ENCODE measurements at regions not wholly inside any gene's neighbourhood (a gene's known extent, or its start where the extent isn't known, plus 50 kb on each side); places are given as distances from the start of the nearest gene placed in this dataset.
A peak's percentile ranks its signal among the peaks of the same experiment; 100 is the strongest.

DNA sequence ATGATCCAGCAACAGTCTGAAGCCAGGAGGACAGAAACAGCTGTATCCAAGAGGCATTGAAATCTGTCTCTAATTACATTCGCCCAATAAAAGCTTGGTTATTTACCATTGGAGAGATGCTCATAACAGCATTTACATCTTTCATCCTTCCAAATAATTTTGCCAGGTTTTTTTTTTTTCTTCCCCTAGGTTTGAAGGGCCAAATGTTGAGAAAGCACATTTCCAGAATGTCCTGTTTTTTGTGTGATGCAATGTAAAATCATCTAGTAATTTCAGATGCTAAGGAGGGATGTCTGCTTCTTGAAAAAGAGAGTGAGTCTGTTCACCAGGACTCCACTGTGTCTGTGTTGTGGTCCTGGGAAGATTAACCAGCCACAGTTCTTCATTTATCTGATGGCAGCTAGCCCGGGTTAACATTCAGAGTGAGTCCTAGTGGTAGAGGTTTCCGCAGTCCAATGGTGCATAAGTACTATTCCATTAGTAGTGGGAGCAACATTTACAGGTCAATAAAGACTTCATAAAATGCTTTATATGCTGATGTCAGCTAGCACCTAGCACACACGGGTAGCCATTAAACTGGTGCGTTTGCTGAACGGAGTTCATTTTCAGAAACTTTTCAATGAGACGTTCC is 406.8 kb downstream of the STIM2 start:
- no peak for DNase-seq (ENCODE audit: low read depth in 2 of 2)

DNA sequence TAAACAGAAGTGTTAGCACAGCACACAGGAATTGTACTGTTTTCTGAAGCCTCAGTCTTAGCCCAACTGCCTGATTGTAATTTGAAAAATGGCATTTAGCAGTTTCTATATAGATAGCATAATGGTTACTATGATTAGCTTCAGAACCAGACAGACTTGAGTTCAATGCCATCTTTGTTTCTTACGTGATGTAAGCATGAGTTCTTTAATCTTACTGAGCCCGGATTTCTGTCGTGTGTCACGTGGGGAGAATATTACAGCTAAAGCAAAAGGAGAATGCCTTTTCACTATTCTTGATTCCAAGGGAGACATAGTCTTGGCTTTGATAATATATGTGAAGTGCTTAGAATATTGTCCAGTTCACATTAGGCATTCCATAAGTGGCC is 407.3 kb downstream of the STIM2 start:
- DNase-seq (ENCODE audit: low read depth in 2 of 2): no peak

DNA sequence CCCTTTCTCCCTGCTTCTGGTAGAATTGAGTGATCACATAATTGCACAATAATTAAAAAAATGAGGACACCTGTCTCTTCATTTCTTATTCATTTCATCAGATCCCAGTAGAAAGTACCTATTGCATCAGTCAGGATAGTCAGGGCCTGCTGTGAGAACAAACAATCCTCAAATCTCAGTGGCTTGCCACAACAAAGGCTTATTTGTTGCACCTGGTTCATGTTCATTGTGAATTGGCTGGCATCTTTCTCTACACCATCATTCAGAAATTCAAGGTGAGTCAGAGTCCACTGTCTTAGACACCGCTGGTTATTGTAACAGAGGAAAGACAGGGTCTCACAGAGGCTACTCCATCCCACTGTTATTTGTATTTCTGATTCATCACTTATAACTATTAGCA is 409.8 kb downstream of the STIM2 start:
- no peak for DNase-seq (ENCODE audit: low read depth in 2 of 2)

DNA sequence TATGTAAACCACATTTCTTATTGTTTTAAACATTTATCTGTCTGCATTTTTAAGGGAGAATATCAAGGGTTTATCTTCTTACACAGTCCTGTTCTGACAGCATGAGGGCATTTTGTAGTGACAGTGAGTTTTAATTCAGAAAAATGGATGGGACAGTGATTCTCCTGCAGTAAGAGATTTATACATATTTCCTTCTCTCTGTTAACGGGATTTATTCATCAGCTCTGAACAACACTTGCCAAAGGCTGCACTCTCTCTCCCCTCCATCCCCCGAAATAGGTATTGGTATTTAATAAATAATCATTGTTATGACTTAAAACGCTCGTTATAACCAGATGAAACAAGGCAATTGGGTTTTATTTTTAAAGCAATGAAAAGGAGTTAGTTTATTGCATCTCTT is 410.9 kb downstream of the STIM2 start:
- no peak for DNase-seq (ENCODE audit: low read depth in 2 of 2)

DNA sequence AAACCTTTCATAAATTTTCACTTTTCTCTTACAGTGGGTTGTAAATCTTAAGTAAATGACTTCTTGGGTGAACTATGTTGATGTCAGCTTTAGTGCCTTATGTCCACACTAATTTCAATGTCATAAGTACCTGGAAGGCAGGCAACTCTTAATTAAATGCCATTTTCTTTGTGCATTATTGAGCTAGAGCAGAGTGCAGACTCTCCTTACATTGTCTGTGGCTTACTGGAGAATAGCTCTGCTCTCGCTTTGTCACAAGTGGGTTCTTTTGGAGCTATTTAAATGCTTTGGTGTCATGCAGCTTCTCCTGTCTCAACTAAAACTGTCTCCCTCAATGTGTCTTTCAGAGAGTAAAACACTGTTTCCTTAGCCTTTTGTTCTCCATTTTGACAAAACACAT is 411.6 kb downstream of the STIM2 start:
- no peak for DNase-seq (ENCODE audit: low read depth in 2 of 2)

DNA sequence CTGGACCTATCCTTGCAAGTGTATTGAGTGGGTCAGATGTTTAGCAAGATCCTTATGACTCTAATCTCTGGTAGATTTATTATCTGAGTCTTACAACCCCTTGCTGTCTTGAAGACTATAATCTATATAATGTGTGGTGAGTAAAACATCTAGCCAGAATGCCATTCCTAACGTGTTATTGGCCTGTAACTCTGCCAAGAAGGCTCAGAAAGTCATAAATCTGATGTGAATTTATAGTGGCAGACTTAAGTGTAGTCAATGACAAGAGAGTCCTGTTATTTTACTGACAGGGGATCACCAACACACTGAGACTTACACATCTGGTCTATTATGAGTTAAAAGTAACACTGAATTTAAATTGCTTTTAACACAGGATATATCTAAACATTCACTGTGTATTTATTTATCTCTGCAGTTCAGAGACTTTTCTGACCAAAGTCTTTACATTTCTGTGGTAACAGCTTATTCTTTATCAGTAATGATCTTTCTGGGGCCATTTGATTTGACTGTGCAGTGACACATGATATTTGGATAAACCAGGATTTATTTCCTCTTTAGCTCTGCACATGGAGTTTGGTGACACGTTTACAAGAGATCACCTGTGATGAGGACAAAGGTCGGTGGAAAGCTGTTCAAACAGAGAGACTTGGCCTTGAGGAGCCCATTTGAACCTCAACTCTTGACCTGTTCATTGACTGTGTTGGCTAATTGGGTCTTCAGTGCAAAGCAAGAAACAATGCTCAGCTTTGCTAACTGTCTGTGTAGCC is 415.8 kb downstream of the STIM2 start:
- DNase-seq (ENCODE audit: low read depth in 2 of 2): peak; percentile 16 to 20

DNA sequence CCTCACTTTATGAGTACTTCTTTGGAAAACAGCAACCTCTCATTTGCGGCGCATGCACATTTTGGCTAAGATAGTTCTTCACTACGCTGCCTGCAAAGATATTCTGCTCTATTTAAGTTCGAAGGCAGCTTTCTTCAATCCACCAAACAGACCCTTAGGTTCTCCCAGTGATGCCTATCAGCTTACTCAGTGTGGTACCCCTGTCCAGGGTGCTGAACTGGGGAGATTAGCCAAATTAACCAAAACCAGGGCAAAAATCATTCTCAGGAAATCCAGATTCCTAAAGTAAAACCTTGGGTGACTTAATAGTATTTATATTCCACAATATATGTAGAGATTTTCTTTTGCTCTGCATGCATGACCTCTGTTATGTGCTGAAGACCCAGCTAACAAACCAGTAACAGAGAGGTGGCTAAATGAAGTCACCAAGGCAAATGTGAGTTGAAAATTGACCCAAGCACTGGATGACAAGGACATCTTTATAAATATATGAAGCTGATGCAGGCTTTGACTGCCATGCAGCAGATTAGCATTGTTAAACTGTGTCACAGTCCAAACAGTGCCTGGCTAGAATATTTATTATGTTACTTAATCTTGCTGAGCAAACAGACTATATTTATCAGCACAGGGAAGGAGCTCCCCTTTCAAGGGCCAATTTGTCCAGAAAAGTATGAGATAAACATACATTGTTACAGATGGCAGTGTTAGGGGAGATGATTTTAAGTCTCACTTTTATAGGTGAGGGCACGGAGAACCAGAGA is 418.2 kb downstream of the STIM2 start:
- DNase-seq (ENCODE audit: low read depth in 2 of 2): peak in 1 of 2 experiments; percentile 15

DNA sequence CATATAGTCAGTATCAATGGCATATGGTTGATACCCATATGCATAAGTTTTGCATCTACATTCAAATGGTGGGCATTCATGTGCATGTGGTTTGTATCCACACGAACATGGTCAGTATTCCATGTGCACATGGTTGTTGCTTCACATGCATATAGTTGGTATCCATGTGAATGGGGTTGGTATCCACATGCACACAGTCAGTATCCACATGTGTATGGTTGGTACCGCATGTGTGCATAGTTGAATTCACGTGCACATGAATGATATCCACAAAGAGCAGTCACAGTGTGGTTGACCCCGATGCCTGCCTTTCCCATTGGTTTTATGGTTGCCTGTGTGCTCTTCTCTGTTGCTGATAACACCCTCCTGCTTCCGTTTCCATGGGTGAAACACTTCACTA is 427.9 kb downstream of the STIM2 start:
- no peak for DNase-seq (ENCODE audit: low read depth in 2 of 2)

DNA sequence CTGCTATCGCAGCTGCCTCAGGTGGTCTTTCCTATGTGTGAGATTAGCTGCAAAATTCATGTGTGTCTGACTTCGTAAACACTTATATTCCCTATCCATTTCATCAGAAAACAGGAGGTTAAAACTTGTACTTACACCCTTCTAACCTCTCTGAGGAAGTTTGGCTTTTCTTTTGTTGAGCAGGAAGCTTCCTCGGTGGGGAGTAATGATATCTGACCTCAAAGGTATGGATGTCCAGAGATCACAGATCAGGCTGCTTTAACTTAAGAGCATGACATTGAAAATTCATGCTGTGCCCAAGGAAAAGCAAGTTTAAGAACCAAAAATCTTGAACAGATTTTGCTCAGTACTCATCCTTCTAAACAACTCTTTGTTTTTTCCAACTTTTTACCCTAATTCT is 429.1 kb downstream of the STIM2 start:
- DNase-seq (ENCODE audit: low read depth in 2 of 2): no peak

DNA sequence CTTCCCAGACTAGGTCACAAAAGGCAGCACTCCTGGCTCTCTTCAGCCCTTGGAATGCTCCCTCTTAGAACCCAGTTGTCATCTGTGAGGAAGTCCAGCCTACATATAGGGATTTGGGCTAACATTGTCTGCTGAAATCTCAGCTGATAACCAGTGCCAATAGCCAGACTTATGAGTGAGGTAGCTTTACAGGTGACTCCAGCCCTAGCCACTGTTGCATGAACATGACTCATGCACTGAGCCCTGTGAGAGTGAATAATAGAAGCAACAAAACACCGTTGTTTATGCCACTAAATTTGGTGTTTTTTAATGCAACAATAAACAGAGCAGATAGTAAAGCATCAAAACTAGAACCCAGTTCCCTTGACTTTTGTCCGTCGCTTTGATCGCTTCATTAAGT is 433.2 kb downstream of the STIM2 start:
- DNase-seq (ENCODE audit: low read depth in 2 of 2): no peak

DNA sequence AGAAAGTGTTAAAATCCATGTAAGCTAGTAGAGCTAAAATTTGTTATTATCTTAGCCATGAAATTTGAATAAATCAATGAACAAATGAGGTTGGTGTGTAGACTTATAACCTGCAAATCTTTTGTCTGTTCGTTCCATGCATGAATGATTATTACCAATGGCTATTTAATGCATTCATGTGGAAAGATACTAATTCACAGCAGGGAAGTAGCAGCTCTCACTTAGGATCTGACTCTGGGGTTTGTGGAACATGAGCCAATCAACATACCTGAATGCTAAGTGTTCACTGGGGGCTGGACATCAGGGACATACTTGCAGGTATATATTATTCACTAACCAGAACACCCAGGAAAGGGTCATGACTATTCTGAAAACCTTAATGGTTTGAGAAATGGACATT is 444.1 kb downstream of the STIM2 start:
- DNase-seq (ENCODE audit: low read depth in 2 of 2): no peak

DNA sequence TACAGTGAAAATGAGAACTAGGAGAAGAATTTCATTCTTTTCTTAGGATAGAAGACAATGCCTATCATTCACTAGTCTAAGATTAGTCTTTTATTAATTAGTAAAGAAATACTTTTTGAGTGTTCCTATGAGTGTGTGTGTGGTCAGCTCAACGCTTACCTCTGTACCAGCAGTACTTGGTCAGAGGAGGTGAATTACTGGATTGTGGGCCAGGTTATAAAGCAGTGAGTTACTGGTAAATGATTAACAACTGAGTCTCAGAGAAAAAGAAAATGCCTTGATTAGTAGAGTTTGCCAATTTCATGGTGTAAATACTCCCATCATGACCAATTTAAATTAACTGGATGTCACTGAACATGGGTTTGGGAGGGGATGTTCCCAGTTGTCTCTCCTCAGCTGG is 444.6 kb downstream of the STIM2 start:
- DNase-seq (ENCODE audit: low read depth in 2 of 2): no peak

DNA sequence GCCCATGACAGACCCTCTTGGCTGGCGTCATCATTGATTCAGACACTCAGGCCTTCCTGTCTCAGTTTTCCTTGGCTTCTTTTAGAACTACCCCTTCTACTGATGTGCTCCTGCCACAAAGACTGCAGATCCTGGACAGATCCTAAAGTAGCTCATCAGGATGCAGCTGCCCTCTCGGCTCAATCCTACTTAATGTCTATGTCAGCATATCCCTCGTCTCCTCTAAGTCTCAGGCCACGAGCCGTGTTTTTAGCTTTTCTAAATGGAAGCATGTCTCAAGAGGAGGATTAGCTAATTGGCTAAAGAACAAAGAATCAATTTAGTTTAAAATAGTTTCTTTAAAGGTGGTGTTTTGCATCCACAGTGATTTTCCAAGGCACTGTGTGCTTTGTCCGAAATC is 447.7 kb downstream of the STIM2 start:
- no peak for DNase-seq (ENCODE audit: low read depth in 2 of 2)

DNA sequence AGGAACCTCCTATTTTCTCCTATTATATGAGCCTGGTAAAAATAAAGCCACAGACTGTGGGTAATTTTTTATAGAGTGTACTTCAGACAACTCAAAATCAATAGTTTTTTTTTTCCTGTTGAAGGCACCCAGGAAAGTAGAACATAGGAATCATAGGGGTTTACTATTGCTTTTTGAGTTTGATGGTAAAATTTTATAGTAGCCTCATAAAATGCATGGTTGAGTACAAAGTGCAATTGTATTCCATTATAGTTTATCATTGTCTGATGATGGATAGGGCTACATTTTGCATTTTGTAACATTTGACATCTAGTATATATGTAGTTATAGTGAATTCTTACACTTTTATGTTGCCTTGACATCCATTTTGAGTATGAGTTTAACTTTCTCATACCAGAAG is 455.0 kb downstream of the STIM2 start:
- DNase-seq (ENCODE audit: low read depth in 2 of 2): no peak

DNA sequence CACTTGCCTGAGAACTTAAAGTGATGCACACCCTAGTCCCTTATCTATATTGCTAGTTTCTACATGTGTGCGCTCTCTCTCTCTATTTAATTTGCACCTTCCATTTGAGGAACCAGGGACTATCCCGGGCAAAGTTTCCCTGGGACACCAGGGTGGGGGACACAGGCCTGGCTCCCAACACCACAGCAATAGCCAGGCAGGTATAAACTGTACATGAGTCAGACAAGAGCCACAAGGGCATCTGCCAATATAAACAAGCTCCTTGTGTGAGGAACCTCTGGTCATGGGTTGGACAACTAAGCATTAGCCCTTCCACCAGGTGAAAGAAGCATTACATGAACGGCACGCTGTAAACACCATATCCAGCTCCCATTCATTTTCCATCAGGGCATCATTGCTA is 455.5 kb downstream of the STIM2 start:
- DNase-seq (ENCODE audit: low read depth in 2 of 2): no peak

DNA sequence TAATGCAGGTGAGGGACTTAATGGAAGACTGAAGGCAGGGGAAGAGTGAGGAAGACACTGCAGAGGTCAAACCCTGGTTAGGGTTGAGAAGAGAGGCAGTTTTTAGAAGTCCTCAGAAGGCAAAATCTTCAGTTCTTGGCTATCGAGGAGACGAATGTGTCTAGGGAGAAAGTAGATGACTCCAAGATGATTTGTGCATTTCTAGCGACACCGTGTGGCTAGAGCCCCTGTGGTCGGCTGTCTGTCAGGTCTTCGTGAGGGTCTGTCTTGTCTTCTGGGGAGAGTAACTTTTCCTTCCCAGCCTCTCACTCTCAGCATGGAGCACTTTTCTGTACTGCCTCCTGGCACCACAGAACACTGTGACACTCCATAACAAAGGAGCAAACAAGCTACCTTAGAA is 458.1 kb downstream of the STIM2 start:
- DNase-seq (ENCODE audit: low read depth in 2 of 2): peak; percentile 14 to 17

DNA sequence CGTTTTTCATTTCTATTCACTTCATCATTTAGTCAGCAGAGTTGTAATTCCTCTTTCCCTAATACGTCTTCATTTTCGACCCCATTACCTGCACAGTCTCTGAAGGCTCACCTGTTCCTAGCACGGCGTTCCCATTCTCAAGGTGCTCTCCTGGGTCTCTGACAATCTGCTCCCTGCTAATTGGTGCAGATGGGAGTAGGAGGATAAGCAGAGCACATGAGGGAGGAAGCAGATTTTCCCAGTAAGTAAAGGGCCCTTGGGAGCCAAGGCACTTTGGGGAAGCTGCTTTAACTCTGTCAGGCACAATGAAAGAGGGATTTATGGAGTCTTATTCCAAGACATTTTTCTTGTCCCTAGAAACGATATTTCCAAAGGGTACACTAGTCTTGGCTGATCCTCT is 466.4 kb downstream of the STIM2 start:
- DNase-seq (ENCODE audit: low read depth in 2 of 2): no peak

DNA sequence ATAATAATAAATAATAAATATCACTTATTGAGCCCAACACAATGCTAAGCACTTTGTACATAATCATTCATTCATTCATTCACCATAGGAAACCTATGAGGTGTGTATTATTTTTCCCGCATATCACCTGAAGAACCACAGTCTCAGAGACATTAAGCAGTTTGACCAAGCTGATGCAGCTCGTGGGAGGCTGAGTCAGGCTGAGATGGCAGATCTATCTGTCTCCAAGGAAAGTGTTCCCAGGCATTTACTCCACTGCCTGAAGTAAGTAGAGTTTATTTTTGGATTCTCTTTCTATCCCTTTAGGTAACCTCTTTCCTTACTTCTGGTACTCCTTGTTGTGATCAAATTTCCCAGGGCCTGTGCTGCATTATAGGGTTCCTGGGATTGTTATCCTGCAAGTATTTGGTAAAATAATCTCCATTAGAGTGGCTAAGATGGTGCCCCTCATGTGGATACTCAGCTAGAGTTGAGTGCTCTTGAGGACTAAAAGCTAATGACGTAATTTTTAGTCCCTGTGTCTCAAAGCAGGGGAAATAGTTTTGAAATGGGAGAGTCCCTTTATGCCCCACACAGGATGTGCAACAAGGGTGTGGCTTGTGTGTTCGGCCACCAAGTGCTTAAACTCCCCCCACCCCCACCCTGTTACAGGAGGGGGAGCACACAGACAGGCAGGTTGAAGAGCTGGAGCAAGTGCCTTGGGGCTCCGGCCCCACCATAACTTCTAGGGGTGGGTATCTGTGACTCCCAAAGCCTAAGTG is 467.0 kb downstream of the STIM2 start:
- no peak for DNase-seq (ENCODE audit: low read depth in 2 of 2)

DNA sequence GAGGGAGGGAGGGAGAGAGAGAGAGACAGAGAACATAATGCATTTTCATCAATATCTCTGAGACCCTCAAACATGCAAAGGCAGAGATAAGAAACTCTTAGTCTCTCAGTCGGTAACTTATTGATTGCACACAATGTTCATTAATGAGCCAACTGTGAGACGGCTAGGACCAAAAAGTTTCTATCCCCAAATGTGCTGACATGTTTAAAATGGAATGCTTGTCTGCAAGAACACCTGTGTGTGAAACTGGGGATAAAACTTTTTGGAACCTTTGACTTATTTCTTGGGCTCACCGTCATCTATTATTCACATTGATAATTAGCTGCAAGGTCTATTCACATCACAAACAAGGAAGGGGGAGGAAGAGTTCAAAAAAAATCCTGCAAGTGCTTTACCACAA is 477.9 kb downstream of the STIM2 start:
- no peak for DNase-seq (ENCODE audit: low read depth in 2 of 2)

DNA sequence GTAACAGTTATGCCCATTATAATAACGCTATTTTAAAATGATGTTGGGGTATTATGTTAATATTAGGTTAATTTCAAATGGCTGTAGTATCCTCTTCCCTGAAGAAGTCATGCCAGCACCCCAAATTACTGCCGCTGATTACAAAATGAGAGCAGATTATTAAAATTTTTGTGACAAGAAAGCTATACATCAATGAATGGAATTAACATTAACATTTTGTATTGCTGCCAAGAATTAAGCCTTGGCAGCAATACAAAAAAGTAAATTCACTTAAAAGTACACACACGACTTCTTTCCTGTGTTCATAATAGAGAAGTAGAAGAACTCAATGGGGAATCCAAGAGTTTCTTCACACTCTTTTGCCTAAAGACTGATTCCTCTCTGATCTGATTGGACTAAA is 482.8 kb downstream of the STIM2 start:
- no peak for DNase-seq (ENCODE audit: low read depth in 2 of 2)

DNA sequence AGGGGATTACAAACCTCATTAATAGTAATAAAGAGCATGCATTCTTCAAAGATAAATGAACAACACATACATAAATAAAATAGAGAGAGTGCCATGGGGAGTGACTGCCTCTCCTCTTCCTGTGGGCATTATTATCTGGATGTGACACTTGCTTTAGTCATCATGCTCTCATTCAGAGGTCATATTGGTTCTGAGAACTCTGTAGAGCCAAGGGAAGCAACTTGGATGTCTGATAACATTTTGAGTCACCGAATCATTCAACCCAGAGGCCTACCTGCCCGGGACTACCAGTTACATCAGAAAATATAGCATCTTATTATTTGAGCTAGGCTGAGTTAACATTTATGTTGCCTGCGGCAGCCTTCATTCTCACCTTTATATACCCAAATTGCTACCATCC is 489.5 kb downstream of the STIM2 start:
- no peak for DNase-seq (ENCODE audit: low read depth in 2 of 2)

DNA sequence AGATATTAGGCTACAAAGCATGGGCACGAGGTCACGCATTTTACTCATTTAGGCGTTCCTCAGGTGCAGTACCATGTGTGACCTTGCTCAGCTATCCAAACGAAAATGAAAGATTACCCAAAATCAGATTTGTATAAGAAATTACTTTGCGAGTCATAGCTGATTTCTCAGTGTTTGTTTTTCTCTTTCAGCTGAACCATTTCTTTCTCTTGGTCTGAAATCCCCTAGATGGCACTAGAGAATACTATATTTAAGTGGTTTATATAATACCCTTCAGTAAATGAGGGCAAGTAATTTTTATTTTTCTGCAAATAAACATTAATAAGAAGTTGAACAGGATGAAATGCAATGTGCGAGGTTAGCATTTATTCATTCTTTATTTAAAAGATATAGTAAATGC is 496.6 kb downstream of the STIM2 start:
- peak; percentile 4 to 8 for DNase-seq (ENCODE audit: low read depth in 2 of 2)

Data from fibroblast of skin of left quadriceps (primary cell).